ENCODE measurements at regions not wholly inside any gene's neighbourhood (a gene's known extent, or its start where the extent isn't known, plus 50 kb on each side); places are given as distances from the start of the nearest gene placed in this dataset.

DNA sequence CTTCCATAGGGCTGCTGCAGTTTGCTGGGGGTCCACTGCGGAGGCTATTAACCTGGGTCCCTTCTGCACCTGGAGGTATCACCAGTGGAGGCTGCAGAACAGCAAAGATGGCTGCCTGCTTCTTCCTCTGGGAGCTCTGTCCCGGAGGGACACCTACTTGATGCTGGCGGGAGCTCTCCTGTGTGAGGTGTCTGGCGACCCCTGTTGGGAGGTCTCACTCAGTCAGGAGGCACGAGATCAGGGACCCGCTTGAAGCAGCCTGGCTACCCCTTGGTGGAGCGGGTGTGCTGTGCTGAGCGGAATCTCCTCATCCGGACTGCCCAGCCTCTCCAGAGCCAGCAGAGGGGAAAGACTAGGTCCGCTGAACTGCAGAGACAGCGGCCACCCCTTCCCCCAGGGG lies 56.0 kb upstream of the CTXND1 start:
- Histone ChIP-seq H3K4me3 (replicated peaks; ENCODE audit: low read depth, low read length) (no peak overlapping the region), H3K36me3 (ENCODE audit: control insufficient read depth, insufficient read depth, low read length) (no peaks in the 10 kb centered on the region), H3K27me3 (replicated peaks; ENCODE audit: control insufficient read depth, insufficient read depth, low read length) (no peaks in the 10 kb centered on the region)
- DNase-seq (ENCODE audit: extremely low read depth, insufficient read length): no peak
- TF ChIP-seq, protein P1, sequence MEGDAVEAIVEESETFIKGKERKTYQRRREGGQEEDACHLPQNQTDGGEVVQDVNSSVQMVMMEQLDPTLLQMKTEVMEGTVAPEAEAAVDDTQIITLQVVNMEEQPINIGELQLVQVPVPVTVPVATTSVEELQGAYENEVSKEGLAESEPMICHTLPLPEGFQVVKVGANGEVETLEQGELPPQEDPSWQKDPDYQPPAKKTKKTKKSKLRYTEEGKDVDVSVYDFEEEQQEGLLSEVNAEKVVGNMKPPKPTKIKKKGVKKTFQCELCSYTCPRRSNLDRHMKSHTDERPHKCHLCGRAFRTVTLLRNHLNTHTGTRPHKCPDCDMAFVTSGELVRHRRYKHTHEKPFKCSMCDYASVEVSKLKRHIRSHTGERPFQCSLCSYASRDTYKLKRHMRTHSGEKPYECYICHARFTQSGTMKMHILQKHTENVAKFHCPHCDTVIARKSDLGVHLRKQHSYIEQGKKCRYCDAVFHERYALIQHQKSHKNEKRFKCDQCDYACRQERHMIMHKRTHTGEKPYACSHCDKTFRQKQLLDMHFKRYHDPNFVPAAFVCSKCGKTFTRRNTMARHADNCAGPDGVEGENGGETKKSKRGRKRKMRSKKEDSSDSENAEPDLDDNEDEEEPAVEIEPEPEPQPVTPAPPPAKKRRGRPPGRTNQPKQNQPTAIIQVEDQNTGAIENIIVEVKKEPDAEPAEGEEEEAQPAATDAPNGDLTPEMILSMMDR (IDR thresholded peaks at IDR 0.05; ENCODE audit: insufficient read depth, low read length, poor library complexity, severe bottlenecking): no peak

DNA sequence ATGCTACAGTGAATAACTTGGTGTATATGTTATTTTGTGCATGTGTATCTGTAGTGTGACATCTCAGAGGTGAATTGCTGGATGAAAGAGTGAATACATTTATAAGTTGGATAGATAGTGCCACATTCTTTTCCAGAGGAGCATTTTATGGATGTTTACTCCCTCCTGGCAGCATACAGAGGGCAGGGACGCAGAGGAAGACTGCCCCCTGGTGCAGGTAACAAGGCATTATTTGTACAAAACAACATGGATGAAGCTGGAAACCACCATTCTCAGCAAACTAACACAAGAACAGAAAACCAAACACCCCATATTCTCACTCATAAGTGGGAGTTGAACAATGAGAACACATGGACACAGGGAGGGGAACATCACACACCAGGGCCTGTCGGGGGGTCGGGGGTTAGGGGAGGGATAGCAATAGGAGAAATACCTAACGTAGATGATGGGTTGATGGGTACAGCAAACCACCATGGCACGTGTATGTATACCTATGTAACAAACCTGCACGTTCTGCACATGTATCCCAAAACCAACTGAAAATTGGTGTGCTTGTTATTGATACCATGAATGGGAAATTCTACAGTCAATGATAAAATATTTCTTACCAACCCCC lies 57.9 kb upstream of the CTXND1 start:
- no peaks in the 10 kb centered on the region for H3K36me3 ChIP-seq (ENCODE audit: control insufficient read depth, insufficient read depth, low read length)
- TF ChIP-seq, protein P1 (IDR thresholded peaks at IDR 0.05; ENCODE audit: insufficient read depth, low read length, poor library complexity, severe bottlenecking): peak; percentile 54
- H3K4me3 ChIP-seq (replicated peaks; ENCODE audit: low read depth, low read length): no peak overlapping the region
- no peak for DNase-seq (ENCODE audit: extremely low read depth, insufficient read length)
- no peaks in the 10 kb centered on the region for H3K27me3 ChIP-seq (replicated peaks; ENCODE audit: control insufficient read depth, insufficient read depth, low read length)

GRCh38 chr15:80310776-80311175 lies 58.8 kb upstream of the CTXND1 start:
- TF ChIP-seq, protein P1 (IDR thresholded peaks at IDR 0.05; ENCODE audit: insufficient read depth, low read length, poor library complexity, severe bottlenecking): no peak
- Histone ChIP-seq H3K27me3 (replicated peaks; ENCODE audit: control insufficient read depth, insufficient read depth, low read length) (no peaks in the 10 kb centered on the region), H3K4me3 (replicated peaks; ENCODE audit: low read depth, low read length) (no peak overlapping the region), H3K36me3 (ENCODE audit: control insufficient read depth, insufficient read depth, low read length) (no peaks in the 10 kb centered on the region)
- DNase-seq (ENCODE audit: extremely low read depth, insufficient read length): no peak

GRCh38 chr15:80315289-80315987 lies 63.4 kb upstream of the CTXND1 start:
- Histone ChIP-seq H3K27me3 (replicated peaks; ENCODE audit: control insufficient read depth, insufficient read depth, low read length) (no peaks in the 10 kb centered on the region), H3K4me3 (replicated peaks; ENCODE audit: low read depth, low read length) (no peak overlapping the region), H3K36me3 (ENCODE audit: control insufficient read depth, insufficient read depth, low read length) (no peaks in the 10 kb centered on the region)
- TF ChIP-seq, protein P1 (IDR thresholded peaks at IDR 0.05; ENCODE audit: insufficient read depth, low read length, poor library complexity, severe bottlenecking): no peak
- DNase-seq (ENCODE audit: extremely low read depth, insufficient read length): no peak

DNA sequence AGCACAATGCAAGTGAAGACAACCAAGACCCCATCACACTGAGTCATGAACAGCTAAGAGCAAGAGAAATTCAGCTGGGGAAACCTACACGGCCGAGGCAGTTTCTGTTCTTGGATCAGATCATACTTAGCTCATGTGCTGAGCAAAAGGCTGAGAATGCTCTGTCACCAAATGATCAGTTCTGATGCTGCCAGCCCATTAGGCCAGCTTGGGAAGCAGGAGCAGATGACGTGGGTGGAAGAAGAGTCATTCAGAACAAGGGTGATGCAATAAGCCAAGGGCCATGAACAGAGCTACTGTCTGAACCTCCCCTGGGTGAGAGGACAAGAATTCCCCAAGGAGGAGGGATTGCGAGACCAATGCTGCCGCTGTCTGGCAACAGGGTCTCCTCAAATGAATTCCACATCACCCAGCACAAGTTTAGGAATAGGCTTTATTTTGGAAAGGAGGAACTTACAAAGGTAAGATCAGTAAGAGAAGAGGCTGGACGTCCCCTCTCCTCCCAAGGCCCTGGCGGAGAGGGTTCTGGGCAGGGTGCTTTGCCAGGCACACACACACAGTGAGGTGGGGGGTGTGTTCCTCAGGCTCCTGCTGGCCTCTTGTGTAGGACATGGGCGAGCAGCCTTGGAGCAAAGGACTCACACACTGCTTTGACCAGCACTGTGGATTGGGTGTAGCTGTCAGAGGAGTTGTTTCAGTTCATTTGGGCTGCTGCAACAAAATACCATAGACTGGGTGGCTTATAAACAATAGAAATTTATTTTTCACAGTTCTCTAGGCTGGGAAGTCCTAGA lies 65.6 kb upstream of the CTXND1 start:
- Histone ChIP-seq H3K4me3 (replicated peaks; ENCODE audit: low read depth, low read length) (no peak overlapping the region), H3K27me3 (replicated peaks; ENCODE audit: control insufficient read depth, insufficient read depth, low read length) (no peaks in the 10 kb centered on the region), H3K36me3 (ENCODE audit: control insufficient read depth, insufficient read depth, low read length) (no peaks in the 10 kb centered on the region)
- TF ChIP-seq, protein P1 (IDR thresholded peaks at IDR 0.05; ENCODE audit: insufficient read depth, low read length, poor library complexity, severe bottlenecking): no peak
- no peak for DNase-seq (ENCODE audit: extremely low read depth, insufficient read length)
